Keratinocyte (primary cell): ENCODE measurements at regions not wholly inside any gene's neighbourhood (a gene's known extent, or its start where the extent isn't known, plus 50 kb on each side); places are given as distances from the start of the nearest gene placed in this dataset.

Experiments used
- CTCF ChIP-seq, 3 experiments: IDR thresholded peaks in 1 of 3; conservative IDR thresholded peaks in 1 of 3; optimal IDR thresholded peaks in 1 of 3; 2 replicates in 2 of 3; 3 replicates in 1 of 3; pipeline versions ENCODE3 to v1.5.1; 2011; ENCODE audit warnings: low read length in 3 of 3, mild to moderate bottlenecking in 3 of 3, moderate library complexity in 2 of 3, control low read depth in 1 of 3, inconsistent platforms in 1 of 3; ENCODE audit not compliant: insufficient read depth in 2 of 3; ENCODE audit errors: extremely low read depth in 1 of 3
- EZH2 ChIP-seq: IDR thresholded peaks from one replicate; pipeline ENCODE4 v1.6.1; 2012; ENCODE audit warnings: inconsistent platforms, mild to moderate bottlenecking, low read length, moderate library complexity

- TF ChIP-seq CTCF (optimal IDR thresholded peaks at IDR 0.05 in 1 of 3, IDR thresholded peaks at IDR 0.05 in 1 of 3, conservative IDR thresholded peaks at IDR 0.05 in 1 of 3; ENCODE audit: extremely low read depth in 1 of 3, insufficient read depth in 2 of 3, low read length in 3 of 3) (no peak), EZH2 (no peak)
Measured at GRCh38 chr5:155402927-155403640, 389.5 kb downstream of the KIF4B start.
